ENCODE measurements at regions not wholly inside any gene's neighbourhood (a gene's known extent, or its start where the extent isn't known, plus 50 kb on each side); places are given as distances from the start of the nearest gene placed in this dataset.

- no peak for DNase-seq (ENCODE audit: low read depth, low spot score)
- in situ Hi-C loops (cut with HindIII; ENCODE audit: low sequenced_read_pairs) = no loop called here
- TF ChIP-seq CTCF (IDR thresholded peaks at IDR 0.05; ENCODE audit: low read depth, low read length) = no peak
- H3K4me3 ChIP-seq (ENCODE audit: low read depth, low read length) = no peak overlapping the region
Observed at GRCh38 chr19:29329460-29330134, 116.6 kb upstream of the UQCRFS1 start.

GRCh38 chr19:29336425-29336824 is 123.5 kb upstream of the UQCRFS1 start:
- in situ Hi-C loops (cut with HindIII; ENCODE audit: low sequenced_read_pairs) = no loop called here
- H3K4me3 ChIP-seq (ENCODE audit: low read depth, low read length) = no peak overlapping the region
- TF ChIP-seq CTCF (IDR thresholded peaks at IDR 0.05; ENCODE audit: low read depth, low read length) = no peak
- no peak for DNase-seq (ENCODE audit: low read depth, low spot score)

DNA sequence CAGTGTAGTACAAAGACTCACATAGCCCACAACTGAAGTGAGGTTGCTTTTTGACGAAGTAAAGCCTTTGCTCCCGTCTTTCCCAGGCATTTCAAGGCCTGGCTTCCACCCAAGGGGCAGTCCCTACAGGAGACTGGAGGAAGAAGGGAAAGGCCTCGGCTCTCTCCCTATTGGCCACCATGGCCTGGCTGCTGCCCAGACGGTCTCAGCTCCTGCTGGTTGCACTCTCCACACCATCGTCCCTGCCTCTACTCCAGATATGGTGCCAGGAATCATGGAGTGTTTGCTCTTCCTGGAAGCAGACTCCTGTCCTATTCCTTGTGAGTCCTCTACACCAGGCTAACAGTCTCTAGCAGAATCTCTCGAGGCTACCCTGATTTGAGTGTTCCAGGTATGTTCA is 124.1 kb upstream of the UQCRFS1 start:
- H3K4me3 ChIP-seq (ENCODE audit: low read depth, low read length) = no peak overlapping the region
- in situ Hi-C loops (cut with HindIII; ENCODE audit: low sequenced_read_pairs) = no loop called here
- no peak for TF ChIP-seq CTCF (IDR thresholded peaks at IDR 0.05; ENCODE audit: low read depth, low read length)

GRCh38 chr19:29338480-29338879 is 125.5 kb upstream of the UQCRFS1 start:
- no peak for TF ChIP-seq CTCF (IDR thresholded peaks at IDR 0.05; ENCODE audit: low read depth, low read length)
- in situ Hi-C loops (cut with HindIII; ENCODE audit: low sequenced_read_pairs) = no loop called here
- no peak overlapping the region for H3K4me3 ChIP-seq (ENCODE audit: low read depth, low read length)
- DNase-seq (ENCODE audit: low read depth, low spot score) = no peak

More for the DNA sequence above, 124.1 kb upstream of the UQCRFS1 start:
- no peak for DNase-seq (ENCODE audit: low read depth, low spot score)

- in situ Hi-C loops (cut with HindIII; ENCODE audit: low sequenced_read_pairs) = no loop called here
- DNase-seq (ENCODE audit: low read depth, low spot score) = no peak
- TF ChIP-seq CTCF (IDR thresholded peaks at IDR 0.05; ENCODE audit: low read depth, low read length) = no peak
- H3K4me3 ChIP-seq (ENCODE audit: low read depth, low read length) = no peak overlapping the region
Observed at GRCh38 chr19:29342721-29343120, 129.8 kb upstream of the UQCRFS1 start.

DNA sequence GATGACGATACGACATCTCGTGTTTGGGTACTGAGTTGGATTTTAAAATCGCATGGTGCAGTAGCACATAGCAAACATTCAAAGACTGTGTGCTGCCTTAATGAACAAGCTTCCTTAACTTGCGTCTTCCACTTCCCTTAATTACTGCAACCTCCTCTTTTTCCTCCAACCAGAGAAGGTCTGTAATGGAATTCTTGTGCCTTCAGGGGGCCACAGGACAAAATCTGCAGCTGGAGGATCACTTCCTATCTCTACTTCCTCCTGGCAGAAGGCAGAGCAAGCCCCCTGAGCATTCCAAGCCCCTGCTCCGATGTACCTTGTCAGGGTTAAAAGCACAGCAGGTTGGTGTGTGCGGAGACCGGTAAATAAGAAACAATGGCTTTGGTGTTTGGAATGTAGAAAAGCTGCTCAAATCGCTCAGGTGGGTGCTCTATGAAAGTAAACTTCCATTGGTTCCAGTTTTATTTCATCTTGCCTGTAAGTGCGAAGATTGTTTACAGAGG is 151.3 kb upstream of the UQCRFS1 start:
- DNase-seq (ENCODE audit: low read depth, low spot score) = no peak
- H3K4me3 ChIP-seq (ENCODE audit: low read depth, low read length) = no peak overlapping the region
- TF ChIP-seq CTCF (IDR thresholded peaks at IDR 0.05; ENCODE audit: low read depth, low read length) = no peak
- in situ Hi-C loops (cut with HindIII; ENCODE audit: low sequenced_read_pairs) = no loop called here

Measured in astrocyte of the spinal cord (primary cell).